Endothelial cell (in vitro differentiated cells): ENCODE measurements at regions not wholly inside any gene's neighbourhood (a gene's known extent, or its start where the extent isn't known, plus 50 kb on each side); places are given as distances from the start of the nearest gene placed in this dataset.

Experiments
- DNase-seq: peaks from one replicate; pipeline ENCODE4 v3.0.0; 2021; ENCODE audit warnings: low spot score
- H3K27ac Mint-ChIP-seq: one replicate; pipeline ENCODE4 v1.8.0; 2021; ENCODE audit warnings: mixed read lengths, inconsistent platforms; ENCODE audit not compliant: unreplicated experiment
- H3K27me3 Mint-ChIP-seq: one replicate; pipeline ENCODE4 v1.8.0; 2021; ENCODE audit warnings: mild to moderate bottlenecking, moderate library complexity, mixed read lengths, inconsistent platforms; ENCODE audit not compliant: unreplicated experiment
- H3K36me3 Mint-ChIP-seq: one replicate; pipeline ENCODE4 v1.8.0; 2021; ENCODE audit warnings: mild to moderate bottlenecking, low read depth, mixed read lengths, inconsistent platforms; ENCODE audit not compliant: unreplicated experiment
- H3K4me1 Mint-ChIP-seq: one replicate; pipeline ENCODE4 v1.8.0; 2021; ENCODE audit warnings: mild to moderate bottlenecking, mixed read lengths, inconsistent platforms; ENCODE audit not compliant: unreplicated experiment
- H3K4me3 Mint-ChIP-seq: one replicate; pipeline ENCODE4 v1.8.0; 2021; ENCODE audit warnings: mild to moderate bottlenecking, mixed read lengths, inconsistent platforms; ENCODE audit not compliant: unreplicated experiment
- H3K9me3 Mint-ChIP-seq: one replicate; pipeline ENCODE4 v1.8.0; 2021; ENCODE audit warnings: mixed read lengths, inconsistent platforms; ENCODE audit not compliant: unreplicated experiment
- CTCF ChIP-seq: fragments of 200-600 bp; sonication (generic); IDR thresholded peaks from one replicate; pipeline ENCODE4 v1.5.0; 2021; ENCODE audit warnings: antibody characterized with exemption; ENCODE audit not compliant: unreplicated experiment

DNA sequence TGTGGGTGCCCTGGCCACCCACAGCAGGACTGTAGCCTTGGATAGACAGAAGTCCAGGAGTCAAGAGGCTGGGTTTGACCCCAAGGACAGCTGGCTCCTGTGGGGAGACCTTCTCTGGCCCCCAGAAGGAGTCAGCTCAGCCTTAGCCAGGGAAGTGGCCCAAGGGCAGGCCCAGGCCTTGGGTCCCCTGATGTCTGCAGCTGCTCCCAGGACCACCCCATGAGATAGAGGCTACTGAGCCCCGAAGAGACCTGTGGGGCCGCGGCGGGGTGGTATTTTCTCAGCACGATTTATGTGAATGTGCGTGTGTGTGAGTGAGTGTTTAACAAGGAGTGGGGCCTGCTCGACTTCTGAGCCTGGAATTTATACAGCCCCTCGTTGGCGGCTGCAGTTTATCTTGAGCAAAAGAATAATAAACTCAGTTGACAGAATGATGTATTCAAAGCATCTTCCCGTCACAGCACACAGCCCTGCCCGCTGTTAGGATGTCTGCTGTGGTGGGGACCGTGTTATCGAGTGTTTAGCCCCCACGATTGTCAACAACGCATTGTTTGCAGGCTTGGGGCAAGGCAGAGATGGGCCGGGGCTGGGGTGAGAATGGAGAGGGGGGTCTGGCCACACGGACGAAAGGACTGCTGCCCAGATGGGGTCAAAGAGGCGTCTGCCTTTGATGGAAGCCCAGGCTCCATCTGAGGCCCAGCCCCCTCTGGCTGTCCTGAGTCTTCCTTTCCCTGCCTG is 163.3 kb downstream of the VEGFA start:
- H3K27ac Mint-ChIP-seq, result no peak overlapping the region
- H3K4me3 Mint-ChIP-seq, result no peak overlapping the region
- no peak for DNase-seq
- no peaks in the 10 kb centered on the region for H3K9me3 Mint-ChIP-seq
- H3K36me3 Mint-ChIP-seq, result peaks cover 3% of the 10 kb centered on the region
- TF ChIP-seq CTCF, result no peak
- peaks cover 6% of the 10 kb centered on the region for H3K4me1 Mint-ChIP-seq
- peaks cover 6% of the 10 kb centered on the region for H3K27me3 Mint-ChIP-seq

DNA sequence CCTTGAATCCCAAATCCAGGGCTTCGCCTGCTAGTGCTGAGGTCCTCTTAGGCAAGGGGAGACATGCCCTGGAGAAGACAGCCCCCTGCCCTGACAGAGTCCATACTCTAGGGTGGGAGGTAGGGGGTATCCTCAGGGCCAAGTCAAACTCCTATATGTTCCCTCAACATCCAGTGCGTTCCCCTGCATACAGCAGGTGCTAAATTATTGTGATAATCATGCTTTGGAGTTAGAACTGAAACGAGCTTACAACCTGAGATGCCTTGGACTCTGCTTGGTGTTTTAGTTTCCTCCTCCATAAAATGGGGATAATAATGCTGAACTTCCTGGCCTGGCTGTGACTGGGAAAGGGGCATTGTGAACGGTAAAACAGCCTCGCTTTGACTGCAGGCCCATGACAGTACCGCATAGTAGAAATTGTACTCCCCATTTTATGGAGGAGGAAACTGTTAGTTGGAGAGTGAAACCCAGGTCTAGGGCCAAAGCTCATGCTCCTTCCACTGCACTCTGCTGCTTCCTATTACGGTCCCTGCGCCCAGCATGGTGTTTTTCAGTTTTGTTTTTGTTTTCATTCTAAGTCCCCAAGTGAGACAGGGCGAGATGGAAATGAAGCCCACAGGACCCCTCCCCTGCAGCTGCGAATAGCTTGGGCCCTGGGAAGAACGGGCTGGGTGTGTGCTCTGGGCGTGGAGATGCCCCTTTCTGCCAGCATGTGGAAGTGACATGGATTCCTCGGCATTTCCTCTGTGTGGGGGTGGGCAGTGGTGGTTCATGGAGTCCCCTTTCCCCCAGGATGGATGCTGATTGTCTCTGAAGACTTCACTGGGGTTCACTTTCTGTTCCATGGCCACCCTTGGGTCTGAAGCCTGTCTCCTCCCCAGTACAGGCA is 162.5 kb downstream of the VEGFA start:
- Mint-ChIP-seq H3K4me1 (peaks cover 4% of the 10 kb centered on the region), H3K27me3 (peaks cover 4% of the 10 kb centered on the region), H3K9me3 (no peaks in the 10 kb centered on the region), H3K36me3 (no peaks in the 10 kb centered on the region), H3K4me3 (no peak overlapping the region), H3K27ac (no peak overlapping the region)
- no peak for TF ChIP-seq CTCF
- DNase-seq, result no peak

GRCh38 chr6:43931201-43931600 is 161.2 kb downstream of the VEGFA start:
- Mint-ChIP-seq H3K4me3 (no peak overlapping the region), H3K9me3 (no peaks in the 10 kb centered on the region), H3K27ac (no peak overlapping the region), H3K4me1 (peaks cover 4% of the 10 kb centered on the region), H3K36me3 (no peaks in the 10 kb centered on the region), H3K27me3 (peaks cover 4% of the 10 kb centered on the region)
- TF ChIP-seq CTCF, result no peak
- DNase-seq, result no peak

- Mint-ChIP-seq H3K4me3 (no peak overlapping the region), H3K27me3 (peaks cover 4% of the 10 kb centered on the region), H3K4me1 (peaks cover 4% of the 10 kb centered on the region), H3K9me3 (no peaks in the 10 kb centered on the region), H3K27ac (no peak overlapping the region), H3K36me3 (no peaks in the 10 kb centered on the region)
- no peak for DNase-seq
- TF ChIP-seq CTCF, result no peak
Measured at GRCh38 chr6:43930440-43931154, 160.6 kb downstream of the VEGFA start.
